Large intestine (tissue), 3 donors: ENCODE measurements at regions not wholly inside any gene's neighbourhood (a gene's known extent, or its start where the extent isn't known, plus 50 kb on each side); places are given as distances from the start of the nearest gene placed in this dataset.
"Not testable (repeated sequence)": the region's sequence is repeated elsewhere in the genome, so short reads cannot be mapped to it uniquely, and the experiment has no call there.

Experiments used
- DNase-seq, 2 donors: peaks; one replicate each; pipeline versions ENCODE4 v3.0.0 to v3.0.0-alpha.2; 2013
- H3K27ac ChIP-seq: one replicate; pipeline ENCODE4 v1.5.1; 2013; ENCODE audit warnings: low read length
- H3K27me3 ChIP-seq: 2 replicates; pipeline ENCODE4 v1.6.1; 2013; ENCODE audit warnings: low read length; ENCODE audit not compliant: control insufficient read depth, insufficient read depth
- H3K36me3 ChIP-seq: 2 replicates; pipeline ENCODE4 v1.6.1; 2013; ENCODE audit warnings: low read length; ENCODE audit not compliant: control insufficient read depth, insufficient read depth
- H3K4me1 ChIP-seq: one replicate; pipeline ENCODE4 v1.6.1; 2013; ENCODE audit warnings: low read length; ENCODE audit not compliant: control insufficient read depth, insufficient read depth
- H3K4me3 ChIP-seq: one replicate; pipeline ENCODE4 v1.5.1; 2013; ENCODE audit warnings: low read length
- H3K9me3 ChIP-seq: one replicate; pipeline ENCODE4 v1.6.1; 2013; ENCODE audit warnings: mild to moderate bottlenecking, low read depth, low read length, moderate library complexity; ENCODE audit not compliant: control insufficient read depth
- WGBS: methylation state at CpG from one replicate; pipeline ENCODE4 v1.1.5; 2013; ENCODE audit warnings: low lambda C conversion rate; ENCODE audit not compliant: insufficient coverage; 5-methylcytosine and 5-hydroxymethylcytosine counted together

GRCh38 chr1:94302497-94302896 lies 65.1 kb upstream of the ARHGAP29 start:
- no peak overlapping the region for H3K27ac ChIP-seq
- H3K36me3 ChIP-seq = no peaks in the 10 kb centered on the region
- peaks cover 2% of the 10 kb centered on the region for H3K27me3 ChIP-seq
- no peaks in the 10 kb centered on the region for H3K9me3 ChIP-seq
- no CpG with 5 or more reads among the region's 6 CpGs for WGBS
- peaks cover 9% of the 10 kb centered on the region for H3K4me1 ChIP-seq
- DNase-seq = no peak
- no peak overlapping the region for H3K4me3 ChIP-seq

- peaks cover 9% of the 10 kb centered on the region for H3K4me1 ChIP-seq
- H3K4me3 ChIP-seq = no peak overlapping the region
- no peaks in the 10 kb centered on the region for H3K36me3 ChIP-seq
- DNase-seq = no peak
- H3K9me3 ChIP-seq = no peaks in the 10 kb centered on the region
- peaks cover 2% of the 10 kb centered on the region for H3K27me3 ChIP-seq
- no CpG with 5 or more reads among the region's 5 CpGs for WGBS
- H3K27ac ChIP-seq = no peak overlapping the region
These were observed 63.8 kb upstream of the ARHGAP29 start for GRCh38 chr1:94301186-94301585.

- WGBS = 100% methylated on average over 1 of the region's 2 CpGs
- Histone ChIP-seq H3K4me1 (peaks cover 9% of the 10 kb centered on the region), H3K36me3 (no peaks in the 10 kb centered on the region), H3K27me3 (no peaks in the 10 kb centered on the region), H3K27ac (no peak overlapping the region), H3K9me3 (no peaks in the 10 kb centered on the region), H3K4me3 (no peak overlapping the region)
- DNase-seq = no peak
These were observed 63.3 kb upstream of the ARHGAP29 start for GRCh38 chr1:94300731-94301130.

- Histone ChIP-seq H3K36me3 (no peaks in the 10 kb centered on the region), H3K4me3 (no peak overlapping the region), H3K4me1 (peaks cover 9% of the 10 kb centered on the region), H3K9me3 (no peaks in the 10 kb centered on the region), H3K27me3 (no peaks in the 10 kb centered on the region), H3K27ac (no peak overlapping the region)
- peak in 1 of 2 donors; percentile 36 for DNase-seq
- WGBS = 100% methylated on average over 2 of the region's 6 CpGs
These were observed 62.5 kb upstream of the ARHGAP29 start for GRCh38 chr1:94299627-94300553.

GRCh38 chr1:94298861-94299260 lies 61.5 kb upstream of the ARHGAP29 start:
- no peaks in the 10 kb centered on the region for H3K36me3 ChIP-seq
- no CpG with 5 or more reads among the region's 2 CpGs for WGBS

GRCh38 chr1:94296018-94296417 lies 58.6 kb upstream of the ARHGAP29 start:
- H3K36me3 ChIP-seq = no peaks in the 10 kb centered on the region
- H3K27ac ChIP-seq = no peak overlapping the region
- no peaks in the 10 kb centered on the region for H3K27me3 ChIP-seq
- H3K9me3 ChIP-seq = no peaks in the 10 kb centered on the region
- no peak for DNase-seq
- no peak overlapping the region for H3K4me3 ChIP-seq
- no CpG with 5 or more reads among the region's 5 CpGs for WGBS
- H3K4me1 ChIP-seq = peaks cover 9% of the 10 kb centered on the region

More at GRCh38 chr1:94298861-94299260, 61.5 kb upstream of the ARHGAP29 start:
- no peak overlapping the region for H3K27ac ChIP-seq
- H3K9me3 ChIP-seq = no peaks in the 10 kb centered on the region
- H3K4me1 ChIP-seq = peaks cover 9% of the 10 kb centered on the region
- H3K27me3 ChIP-seq = no peaks in the 10 kb centered on the region
- peak in 1 of 2 donors; percentile 35 for DNase-seq
- H3K4me3 ChIP-seq = no peak overlapping the region

GRCh38 chr1:94292978-94293377 lies 55.6 kb upstream of the ARHGAP29 start:
- not testable (repeated sequence) for DNase-seq

GRCh38 chr1:94289244-94289643 lies 51.9 kb upstream of the ARHGAP29 start:
- not testable (repeated sequence) for H3K27me3 ChIP-seq, H3K4me3 ChIP-seq, H3K27ac ChIP-seq, H3K36me3 ChIP-seq, H3K9me3 ChIP-seq, DNase-seq, H3K4me1 ChIP-seq
- WGBS = no CpG with 5 or more reads among the region's 1 CpG

More at GRCh38 chr1:94292978-94293377, 55.6 kb upstream of the ARHGAP29 start:
- not testable (repeated sequence) for H3K9me3 ChIP-seq, H3K4me1 ChIP-seq, H3K36me3 ChIP-seq, H3K27ac ChIP-seq, H3K27me3 ChIP-seq, H3K4me3 ChIP-seq
- no CpG with 5 or more reads among the region's 8 CpGs for WGBS
